GM23338 (cell line): ENCODE measurements at regions not wholly inside any gene's neighbourhood (a gene's known extent, or its start where the extent isn't known, plus 50 kb on each side); places are given as distances from the start of the nearest gene placed in this dataset.

ENCODE experiments used
- ATAC-seq: fragments of 200-7000 bp; cut with Tn5 transposase; 3 replicates; pipeline ENCODE4 v1.9.1; 2020
- DNase-seq: peaks from one replicate; pipeline ENCODE4 v3.0.0-alpha.2; 2015; ENCODE audit warnings: low spot score
- H2AFZ ChIP-seq: fragments of 200-600 bp; sonication (generic); 2 replicates; pipeline ENCODE4 v1.8.0; 2016; ENCODE audit warnings: antibody characterized with exemption, mild to moderate bottlenecking, moderate library complexity
- H3F3A ChIP-seq: fragments of 200-600 bp; sonication (generic); replicated peaks from 2 replicates; pipeline ENCODE4 v1.8.0; 2017; ENCODE audit warnings: antibody characterized with exemption, mixed run types, low read depth
- H3K27ac ChIP-seq: fragments of 200-600 bp; sonication (generic); 2 replicates; pipeline ENCODE4 v1.6.1; 2016; ENCODE audit warnings: low read depth
- H3K27me3 ChIP-seq: fragments of 200-600 bp; sonication (generic); 2 replicates; pipeline ENCODE4 v1.8.0; 2016; ENCODE audit warnings: mild to moderate bottlenecking, mixed run types, moderate library complexity; ENCODE audit not compliant: insufficient read depth
- H3K36me3 ChIP-seq: fragments of 200-600 bp; sonication (generic); 2 replicates; pipeline ENCODE4 v1.8.0; 2016; ENCODE audit warnings: mild to moderate bottlenecking; ENCODE audit not compliant: insufficient read depth
- H3K4me1 ChIP-seq: fragments of 200-600 bp; sonication (generic); 2 replicates; pipeline ENCODE4 v1.8.0; 2016; ENCODE audit warnings: mild to moderate bottlenecking, moderate library complexity; ENCODE audit not compliant: insufficient read depth
- H3K4me2 ChIP-seq: fragments of 200-600 bp; sonication (generic); 2 replicates; pipeline ENCODE4 v1.7.1; 2017; ENCODE audit warnings: mixed run types
- H3K4me3 ChIP-seq: fragments of 200-600 bp; sonication (generic); 2 replicates; pipeline ENCODE4 v1.6.1; 2016; ENCODE audit warnings: mixed run types
- H3K79me2 ChIP-seq: fragments of 200-600 bp; sonication (generic); replicated peaks from 2 replicates; pipeline ENCODE4 v1.8.0; 2017; ENCODE audit warnings: mild to moderate bottlenecking; ENCODE audit not compliant: insufficient read depth
- H3K9me2 ChIP-seq: fragments of 200-600 bp; sonication (generic); 2 replicates; pipeline ENCODE4 v1.8.0; 2017; ENCODE audit not compliant: insufficient read depth
- H4K20me1 ChIP-seq: fragments of 200-600 bp; sonication (generic); replicated peaks from 2 replicates; pipeline ENCODE4 v1.8.0; 2017; ENCODE audit warnings: mild to moderate bottlenecking; ENCODE audit not compliant: insufficient read depth
- H3K27ac Mint-ChIP-seq: 2 replicates; pipeline ENCODE4 v1.8.0; 2020; ENCODE audit warnings: inconsistent platforms, mild to moderate bottlenecking, moderate library complexity, mixed read lengths
- H3K27me3 Mint-ChIP-seq: 3 replicates; pipeline ENCODE4 v1.8.0; 2022; ENCODE audit warnings: low read depth, mild to moderate bottlenecking, moderate library complexity, mixed read lengths, inconsistent platforms; ENCODE audit not compliant: insufficient read depth, poor library complexity
- H3K36me3 Mint-ChIP-seq: 3 replicates; pipeline ENCODE4 v1.8.0; 2021; ENCODE audit warnings: low read depth, mild to moderate bottlenecking, inconsistent platforms, moderate library complexity, mixed read lengths
- H3K4me1 Mint-ChIP-seq: 3 replicates; pipeline ENCODE4 v1.8.0; 2020; ENCODE audit warnings: mild to moderate bottlenecking, inconsistent platforms, mixed read lengths
- H3K4me3 Mint-ChIP-seq: 3 replicates; pipeline ENCODE4 v1.8.0; 2021; ENCODE audit warnings: moderate library complexity, mild to moderate bottlenecking, inconsistent platforms, mixed read lengths
- H3K9me3 Mint-ChIP-seq: 3 replicates; pipeline ENCODE4 v1.8.0; 2020; ENCODE audit warnings: moderate library complexity, mild to moderate bottlenecking, inconsistent platforms, mixed read lengths
- CREB1 ChIP-seq: fragments of 250-450 bp; sonication (Bioruptor Pico); IDR thresholded peaks from 2 replicates; pipeline ENCODE4 v1.5.0; 2020; ENCODE audit warnings: low read depth, mild to moderate bottlenecking, moderate library complexity
- CTCF ChIP-seq, 2 experiments: fragments of 200-600 bp in 1 of 2; sonication (generic) in 1 of 2; conservative IDR thresholded peaks; 2 replicates each; pipeline versions ENCODE4 v1.5.1 to v1.6.1; 2016 to 2017; ENCODE audit warnings: antibody characterized with exemption in 2 of 2, low read depth in 2 of 2, mild to moderate bottlenecking in 2 of 2, moderate library complexity in 1 of 2
- ETS1 ChIP-seq: IDR thresholded peaks from 2 replicates; pipeline ENCODE4 v1.6.1; 2016; ENCODE audit warnings: antibody characterized with exemption
- EZH2 ChIP-seq: fragments of 200-600 bp; sonication (generic); IDR thresholded peaks from one replicate; pipeline ENCODE4 v1.8.0; 2017; ENCODE audit warnings: antibody characterized with exemption, mild to moderate bottlenecking, low read depth; ENCODE audit not compliant: unreplicated experiment
- EZH2phosphoT487 ChIP-seq: fragments of 200-600 bp; sonication (generic); IDR thresholded peaks from one replicate; pipeline ENCODE4 v1.8.1; 2018; ENCODE audit warnings: antibody characterized with exemption; ENCODE audit not compliant: unreplicated experiment
- JUNB ChIP-seq: IDR thresholded peaks from one replicate; pipeline ENCODE4 v1.6.1; 2016; ENCODE audit warnings: antibody characterized with exemption; ENCODE audit not compliant: unreplicated experiment
- NANOG ChIP-seq: IDR thresholded peaks from 2 replicates; pipeline ENCODE4 v1.6.1; 2016; ENCODE audit warnings: antibody characterized with exemption, borderline replicate concordance
- POLR2AphosphoS5 ChIP-seq: IDR thresholded peaks from 2 replicates; pipeline ENCODE4 v1.6.1; 2016; ENCODE audit warnings: antibody characterized with exemption, low read depth
- REST ChIP-seq: IDR thresholded peaks from one replicate; pipeline ENCODE4 v1.6.1; 2018; ENCODE audit warnings: antibody characterized with exemption; ENCODE audit not compliant: unreplicated experiment
- ZNF114 ChIP-seq: fragments of 250-450 bp; sonication (Bioruptor Pico); IDR thresholded peaks from 2 replicates; pipeline ENCODE4 v1.5.0; 2020; ENCODE audit warnings: mild to moderate bottlenecking, moderate library complexity
- ZNF331 ChIP-seq: fragments of 250-450 bp; sonication (Bioruptor Pico); IDR thresholded peaks from 2 replicates; pipeline ENCODE4 v1.5.0; 2020; ENCODE audit warnings: low read depth, mild to moderate bottlenecking, moderate library complexity
- ZNF462 ChIP-seq: fragments of 250-450 bp; sonication (Bioruptor Pico); IDR thresholded peaks from 2 replicates; pipeline ENCODE4 v1.5.0; 2020; ENCODE audit warnings: mild to moderate bottlenecking, moderate library complexity

GRCh38 chr2:65940856-65941255, 494.1 kb upstream of the MEIS1 start (continued):
- no peak for TF ChIP-seq REST

GRCh38 chr2:65939687-65940086, 495.2 kb upstream of the MEIS1 start:
- H3K9me2 ChIP-seq = peaks cover 8% of the 10 kb centered on the region
- peaks cover 10% of the 10 kb centered on the region for H3K9me3 Mint-ChIP-seq
- no peaks in the 10 kb centered on the region for H3K79me2 ChIP-seq
- no peak overlapping the region for H3K4me2 ChIP-seq
- H3K27ac ChIP-seq = no peak overlapping the region
- 0 out of 3 replicates have a peak, but pooled peaks cover 2% of the 10 kb centered on the region for H3K4me1 Mint-ChIP-seq
- H3K27me3 ChIP-seq = no peaks in the 10 kb centered on the region
- H3K27me3 Mint-ChIP-seq = peaks cover 2% of the 10 kb centered on the region
- H3K36me3 ChIP-seq = no peaks in the 10 kb centered on the region
- no peak for ATAC-seq
- DNase-seq = no peak
- H3K27ac Mint-ChIP-seq = no peak overlapping the region
- no peak overlapping the region for H3K4me3 Mint-ChIP-seq
- H4K20me1 ChIP-seq = no peaks in the 10 kb centered on the region
- no peak overlapping the region for H3K4me3 ChIP-seq
- peaks cover 12% of the 10 kb centered on the region; the same call in 2 of the 3 replicates for H3K36me3 Mint-ChIP-seq
- no peak overlapping the region for H2AFZ ChIP-seq
- no peaks in the 10 kb centered on the region for H3F3A ChIP-seq
- no peaks in the 10 kb centered on the region for H3K4me1 ChIP-seq
- TF ChIP-seq CTCF (conservative IDR thresholded peaks at IDR 0.05; ENCODE audit: low read depth in 2 of 2) (no peak), NANOG (no peak), CREB1 (no peak), POLR2AphosphoS5 (no peak), EZH2 (no peak), ETS1 (no peak), ZNF331 (CRISPR knock-in tag) (no peak), EZH2phosphoT487 (no peak), ZNF114 (CRISPR knock-in tag) (no peak), ZNF462 (CRISPR knock-in tag) (no peak), JUNB (no peak)
